ENCODE measurements at regions not wholly inside any gene's neighbourhood (a gene's known extent, or its start where the extent isn't known, plus 50 kb on each side); places are given as distances from the start of the nearest gene placed in this dataset.

DNA sequence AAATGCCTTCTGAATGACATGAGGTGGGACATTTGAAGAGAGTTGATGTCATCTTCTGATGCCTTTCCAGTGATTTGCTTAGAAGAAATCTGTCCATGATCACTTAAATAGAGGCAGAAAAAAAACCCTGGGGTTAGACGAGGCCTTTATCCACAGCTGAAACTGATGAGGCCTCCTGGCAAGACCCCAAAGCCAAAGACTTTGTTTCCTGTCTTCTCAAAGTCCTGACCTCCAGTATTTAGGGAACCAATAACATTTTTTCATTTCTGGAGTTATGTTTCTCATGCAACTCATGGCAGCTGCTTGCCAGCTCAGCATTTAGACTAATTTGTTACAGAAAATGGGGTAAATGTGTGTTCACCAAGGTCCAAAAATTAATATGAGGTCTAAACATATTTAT is 248.0 kb upstream of the PRDM1 start:
- TF ChIP-seq, protein P1, sequence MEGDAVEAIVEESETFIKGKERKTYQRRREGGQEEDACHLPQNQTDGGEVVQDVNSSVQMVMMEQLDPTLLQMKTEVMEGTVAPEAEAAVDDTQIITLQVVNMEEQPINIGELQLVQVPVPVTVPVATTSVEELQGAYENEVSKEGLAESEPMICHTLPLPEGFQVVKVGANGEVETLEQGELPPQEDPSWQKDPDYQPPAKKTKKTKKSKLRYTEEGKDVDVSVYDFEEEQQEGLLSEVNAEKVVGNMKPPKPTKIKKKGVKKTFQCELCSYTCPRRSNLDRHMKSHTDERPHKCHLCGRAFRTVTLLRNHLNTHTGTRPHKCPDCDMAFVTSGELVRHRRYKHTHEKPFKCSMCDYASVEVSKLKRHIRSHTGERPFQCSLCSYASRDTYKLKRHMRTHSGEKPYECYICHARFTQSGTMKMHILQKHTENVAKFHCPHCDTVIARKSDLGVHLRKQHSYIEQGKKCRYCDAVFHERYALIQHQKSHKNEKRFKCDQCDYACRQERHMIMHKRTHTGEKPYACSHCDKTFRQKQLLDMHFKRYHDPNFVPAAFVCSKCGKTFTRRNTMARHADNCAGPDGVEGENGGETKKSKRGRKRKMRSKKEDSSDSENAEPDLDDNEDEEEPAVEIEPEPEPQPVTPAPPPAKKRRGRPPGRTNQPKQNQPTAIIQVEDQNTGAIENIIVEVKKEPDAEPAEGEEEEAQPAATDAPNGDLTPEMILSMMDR (conservative IDR thresholded peaks at IDR 0.05), result no peak
- TF ChIP-seq EZH2 (IDR thresholded peaks at IDR 0.05; ENCODE audit: low read depth), result no peak

All from PC-9 (cell line).